ENCODE measurements at regions not wholly inside any gene's neighbourhood (a gene's known extent, or its start where the extent isn't known, plus 50 kb on each side); places are given as distances from the start of the nearest gene placed in this dataset.

DNA sequence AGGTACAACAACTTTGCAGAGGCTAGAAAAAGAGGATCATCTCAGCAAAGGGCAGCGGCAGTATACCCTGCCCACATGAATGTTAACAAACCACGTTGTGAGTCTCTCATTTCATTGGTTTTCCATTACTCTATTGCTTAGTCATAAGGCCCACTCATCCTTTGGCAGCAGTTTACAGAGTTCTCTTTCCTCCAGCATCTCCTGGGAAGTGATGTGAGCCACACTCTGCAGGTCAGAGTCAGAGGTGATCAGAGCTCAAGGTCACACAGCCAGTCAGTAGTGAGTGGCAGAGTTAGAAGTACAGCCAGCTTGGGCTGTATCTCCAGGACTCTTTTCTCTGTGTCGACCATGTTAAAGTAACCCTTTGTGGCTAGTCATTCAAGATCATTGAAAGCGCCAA lies 599.6 kb upstream of the GRAMD2B start:
- TF ChIP-seq, protein P1, sequence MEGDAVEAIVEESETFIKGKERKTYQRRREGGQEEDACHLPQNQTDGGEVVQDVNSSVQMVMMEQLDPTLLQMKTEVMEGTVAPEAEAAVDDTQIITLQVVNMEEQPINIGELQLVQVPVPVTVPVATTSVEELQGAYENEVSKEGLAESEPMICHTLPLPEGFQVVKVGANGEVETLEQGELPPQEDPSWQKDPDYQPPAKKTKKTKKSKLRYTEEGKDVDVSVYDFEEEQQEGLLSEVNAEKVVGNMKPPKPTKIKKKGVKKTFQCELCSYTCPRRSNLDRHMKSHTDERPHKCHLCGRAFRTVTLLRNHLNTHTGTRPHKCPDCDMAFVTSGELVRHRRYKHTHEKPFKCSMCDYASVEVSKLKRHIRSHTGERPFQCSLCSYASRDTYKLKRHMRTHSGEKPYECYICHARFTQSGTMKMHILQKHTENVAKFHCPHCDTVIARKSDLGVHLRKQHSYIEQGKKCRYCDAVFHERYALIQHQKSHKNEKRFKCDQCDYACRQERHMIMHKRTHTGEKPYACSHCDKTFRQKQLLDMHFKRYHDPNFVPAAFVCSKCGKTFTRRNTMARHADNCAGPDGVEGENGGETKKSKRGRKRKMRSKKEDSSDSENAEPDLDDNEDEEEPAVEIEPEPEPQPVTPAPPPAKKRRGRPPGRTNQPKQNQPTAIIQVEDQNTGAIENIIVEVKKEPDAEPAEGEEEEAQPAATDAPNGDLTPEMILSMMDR (IDR thresholded peaks at IDR 0.05; ENCODE audit: extremely low read depth in 1 of 2, insufficient read depth in 1 of 2, low read depth in 1 of 2, low read length in 2 of 2) = no peak
- TF ChIP-seq POLR2A (IDR thresholded peaks at IDR 0.05; ENCODE audit: low read depth, low read length) = no peak
- no peak for TF ChIP-seq POLR2AphosphoS5 (IDR thresholded peaks at IDR 0.05; ENCODE audit: insufficient read depth, low read depth, low read length)
- no peak for TF ChIP-seq FOS (IDR thresholded peaks at IDR 0.05; ENCODE audit: borderline replicate concordance, insufficient read depth, low read length)
- no peak for TF ChIP-seq EZH2 (IDR thresholded peaks at IDR 0.05; ENCODE audit: borderline replicate concordance, low read depth, low read length, severe bottlenecking)
- TF ChIP-seq JUN (IDR thresholded peaks at IDR 0.05; ENCODE audit: borderline replicate concordance, insufficient read depth, insufficient read length, low read depth) = no peak
- TF ChIP-seq MYC (IDR thresholded peaks at IDR 0.05; ENCODE audit: low read depth, low read length) = no peak
- TF ChIP-seq, protein P2, sequence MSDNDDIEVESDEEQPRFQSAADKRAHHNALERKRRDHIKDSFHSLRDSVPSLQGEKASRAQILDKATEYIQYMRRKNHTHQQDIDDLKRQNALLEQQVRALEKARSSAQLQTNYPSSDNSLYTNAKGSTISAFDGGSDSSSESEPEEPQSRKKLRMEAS (IDR thresholded peaks at IDR 0.05; ENCODE audit: insufficient read depth, insufficient read length) = no peak
- TF ChIP-seq GATA2 (IDR thresholded peaks at IDR 0.05; ENCODE audit: insufficient read depth, insufficient read length, low read depth, low read length) = no peak

Data from endothelial cell of umbilical vein (primary cell).